T1000 (cell line): ENCODE measurements at regions not wholly inside any gene's neighbourhood (a gene's known extent, or its start where the extent isn't known, plus 50 kb on each side); places are given as distances from the start of the nearest gene placed in this dataset.
A peak's percentile ranks its signal among the peaks of the same experiment; 100 is the strongest.

ENCODE experiments used
- DNase-seq: peaks from one replicate; lab custom pipeline; 2025; ENCODE audit warnings: mixed read lengths; lab: John Stamatoyannopoulos, UW

DNA sequence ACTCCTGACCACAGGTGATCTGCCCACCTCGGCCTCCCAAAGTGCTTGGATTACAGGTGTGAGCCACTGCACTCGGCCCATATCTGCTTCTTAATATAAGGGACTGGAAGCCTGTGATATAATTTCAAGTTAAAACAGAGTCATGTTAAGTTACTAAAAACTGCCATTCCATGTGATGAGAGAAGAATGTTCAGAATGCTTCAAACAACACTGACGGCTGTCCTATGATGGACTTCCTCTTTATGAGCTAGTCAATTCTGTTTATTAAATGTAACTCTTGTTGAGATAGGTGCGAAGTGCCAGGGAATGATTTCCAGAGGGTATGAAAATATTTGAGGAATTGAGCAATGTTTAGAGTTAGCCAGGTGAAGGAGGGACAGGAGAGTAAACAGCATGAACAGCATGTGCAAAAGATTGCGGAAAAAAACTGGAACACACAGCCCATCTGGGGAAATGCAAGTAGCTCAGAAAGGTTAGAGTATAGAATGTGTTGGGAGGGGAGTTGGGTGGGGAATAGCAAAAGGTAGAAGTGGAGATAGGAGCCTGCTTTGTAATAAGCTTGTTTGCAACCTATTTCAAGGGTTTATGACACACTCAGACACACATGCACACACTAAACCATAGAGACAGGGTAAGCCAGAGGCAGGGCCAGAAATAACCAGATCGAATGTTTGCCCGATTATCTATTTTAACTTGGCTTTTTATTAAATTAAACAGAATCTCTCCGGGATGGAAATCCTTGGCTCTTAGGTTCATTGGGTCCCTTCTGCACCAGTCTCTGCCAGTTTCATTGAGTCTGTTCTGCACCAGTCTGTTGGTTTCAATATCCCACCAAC lies 135.6 kb upstream of the COX10 start:
- DNase-seq, result no peak

DNA sequence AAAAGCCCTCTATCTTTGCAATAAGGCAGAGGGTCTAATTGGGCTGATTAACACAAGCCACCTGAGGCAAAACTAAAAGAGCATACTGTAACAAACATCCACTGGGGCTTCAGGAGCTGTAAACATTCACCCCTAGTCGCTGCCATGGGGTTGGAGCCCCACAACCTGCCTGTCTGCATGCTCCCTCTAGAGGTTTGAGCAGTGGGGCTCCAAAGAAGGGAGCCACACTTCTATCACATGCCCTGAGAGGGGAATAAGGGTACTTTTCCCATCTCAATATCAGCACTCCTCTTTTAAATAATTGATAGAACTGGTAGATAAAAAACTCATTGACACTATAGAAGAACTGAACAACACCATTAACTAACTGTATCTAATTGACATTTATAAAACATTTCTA lies 130.1 kb upstream of the COX10 start:
- DNase-seq, result no peak

DNA sequence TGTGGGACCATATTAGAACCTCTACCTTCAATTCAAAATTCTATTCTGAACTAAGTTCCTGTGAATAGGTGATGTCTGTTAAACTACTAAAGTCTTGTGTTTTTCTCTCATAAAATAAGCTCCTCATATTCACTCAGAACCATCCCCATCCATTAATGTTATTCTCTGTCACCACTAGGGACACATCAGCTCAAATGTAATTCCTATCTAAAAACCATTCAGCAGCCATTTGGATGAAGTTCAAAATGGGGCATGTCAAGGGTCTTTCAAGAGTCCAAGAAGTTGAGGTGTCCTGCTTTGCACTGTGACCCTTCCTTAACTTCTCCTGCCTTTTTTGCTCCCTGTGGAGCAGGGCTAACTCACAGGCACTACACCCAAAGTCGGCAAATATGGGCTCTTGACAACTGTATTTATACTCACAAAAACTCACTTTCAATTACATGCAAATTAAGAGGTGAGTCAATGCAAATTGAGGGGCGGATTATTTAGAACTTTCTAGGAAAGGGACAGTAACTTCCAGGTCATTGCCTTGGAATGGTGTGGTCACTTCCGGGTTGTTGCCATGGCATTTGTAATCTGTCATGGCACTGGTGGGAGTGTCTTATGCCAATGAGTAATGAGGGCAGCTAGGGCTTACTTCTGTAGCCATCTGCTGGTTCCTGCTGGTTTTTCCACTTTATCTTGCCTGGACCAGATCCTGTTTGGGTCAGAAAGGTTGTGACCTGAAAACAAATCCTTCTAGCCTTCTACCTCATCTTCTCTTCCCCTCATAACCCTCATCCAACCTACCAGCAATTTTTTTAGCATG lies 128.2 kb upstream of the COX10 start:
- peak; percentile 84 for DNase-seq

DNA sequence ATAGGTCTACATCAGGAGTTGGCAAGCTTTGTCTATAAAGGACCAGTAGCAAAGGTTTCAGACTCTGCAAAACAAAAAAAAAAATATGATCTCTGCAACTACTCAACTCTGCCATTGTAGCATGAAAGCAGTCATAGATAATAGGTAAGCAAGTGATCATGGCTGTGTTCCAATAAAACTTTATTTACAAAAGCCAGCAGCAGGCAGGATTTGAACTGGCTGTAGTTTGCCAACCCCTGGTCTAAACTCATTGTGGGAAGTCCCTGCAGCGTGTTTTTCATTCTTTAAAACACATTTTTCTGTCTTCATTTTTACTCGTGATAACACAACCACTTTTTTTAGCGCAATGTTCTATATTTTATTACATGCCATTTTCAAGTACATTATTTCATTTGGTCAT lies 127.5 kb upstream of the COX10 start:
- no peak for DNase-seq

DNA sequence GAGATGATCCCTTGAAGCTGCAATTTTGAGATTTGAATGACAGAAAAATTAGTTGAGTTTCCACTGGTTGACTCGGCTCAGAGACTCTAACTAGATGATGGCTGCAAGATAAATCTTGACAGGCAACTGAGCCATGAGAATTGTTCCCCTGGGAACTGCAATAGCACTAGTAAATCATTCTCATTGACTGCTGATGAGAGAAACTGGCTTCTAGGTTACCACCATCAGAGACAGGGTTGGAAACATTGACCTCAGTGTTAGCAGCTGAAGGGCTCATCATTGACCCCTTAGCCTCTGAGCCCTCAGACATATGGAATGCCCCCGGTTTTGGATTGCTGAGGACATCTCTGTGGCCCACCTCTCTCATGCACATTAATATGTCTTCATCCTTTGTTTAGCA lies 125.4 kb upstream of the COX10 start:
- DNase-seq, result no peak

DNA sequence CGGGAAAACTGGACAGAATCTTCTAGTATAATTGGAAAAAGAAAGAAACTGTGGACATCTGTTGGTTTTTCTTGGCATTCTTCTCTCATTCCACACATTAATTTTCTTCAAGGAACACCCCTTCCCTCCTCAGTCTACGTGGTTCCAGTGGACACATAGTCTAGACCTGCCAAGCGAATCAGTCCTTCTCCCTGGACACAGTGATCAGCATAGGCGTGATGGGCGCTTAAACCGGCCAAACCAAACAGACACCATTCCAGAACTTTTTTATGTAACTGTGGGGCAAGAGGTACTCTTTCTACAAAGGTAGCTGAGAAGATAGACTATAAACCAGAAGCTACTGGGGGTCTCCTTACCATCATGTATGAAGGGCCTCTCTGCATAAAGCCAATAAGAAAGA lies 121.8 kb upstream of the COX10 start:
- DNase-seq, result no peak

DNA sequence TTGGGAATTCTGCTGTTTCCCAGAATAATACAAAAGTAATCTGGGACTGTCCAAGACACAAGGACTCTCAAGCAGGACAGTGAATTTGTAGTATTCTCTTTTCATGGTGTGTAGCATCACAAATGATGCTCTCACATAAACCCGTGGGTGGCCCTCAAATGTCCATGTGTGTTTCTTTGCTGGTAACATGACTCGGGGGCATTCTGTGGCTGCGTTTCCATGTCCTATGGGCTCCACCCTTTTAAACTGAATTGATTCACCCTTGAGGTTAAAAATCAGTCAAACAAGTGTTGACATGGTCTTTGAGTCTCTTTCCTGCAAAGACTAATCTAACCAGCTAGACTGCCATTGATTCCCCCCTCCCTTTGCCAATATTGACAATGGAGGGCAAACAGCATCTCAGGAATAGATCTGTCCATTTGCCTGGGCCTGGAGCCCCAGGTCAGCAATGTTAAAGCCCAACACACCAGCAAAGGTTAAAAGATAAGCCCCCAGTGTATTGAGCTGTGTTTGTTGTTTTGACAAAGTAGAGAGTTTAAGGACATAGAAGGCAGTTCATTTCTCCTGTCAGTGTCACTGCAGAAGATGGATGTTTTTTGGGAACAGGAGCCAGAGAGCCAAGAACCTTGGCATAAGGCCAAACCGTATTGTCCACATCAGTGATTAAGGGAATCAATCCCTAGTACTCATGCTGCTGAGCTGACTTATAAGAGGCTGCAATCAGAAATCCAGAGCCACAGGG lies 117.1 kb upstream of the COX10 start:
- no peak for DNase-seq

DNA sequence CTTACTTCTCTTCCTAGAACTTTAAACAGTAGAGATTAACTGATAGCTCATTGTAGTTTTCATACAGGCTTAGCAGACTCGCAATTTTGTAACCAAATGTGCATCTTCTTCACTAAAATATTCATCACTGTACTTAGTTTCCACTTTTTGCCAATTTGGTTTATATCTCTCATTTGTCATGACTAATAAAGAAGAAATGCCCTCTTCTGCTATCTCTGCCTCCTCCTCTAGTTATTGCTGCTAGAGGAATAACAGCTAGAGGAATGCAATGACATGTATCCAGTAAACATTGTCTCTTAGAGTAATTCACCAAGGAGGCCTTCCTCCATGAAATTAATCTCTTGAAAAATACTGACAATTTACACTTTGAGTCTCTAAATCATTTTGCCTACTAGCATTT lies 115.5 kb upstream of the COX10 start:
- DNase-seq, result no peak

DNA sequence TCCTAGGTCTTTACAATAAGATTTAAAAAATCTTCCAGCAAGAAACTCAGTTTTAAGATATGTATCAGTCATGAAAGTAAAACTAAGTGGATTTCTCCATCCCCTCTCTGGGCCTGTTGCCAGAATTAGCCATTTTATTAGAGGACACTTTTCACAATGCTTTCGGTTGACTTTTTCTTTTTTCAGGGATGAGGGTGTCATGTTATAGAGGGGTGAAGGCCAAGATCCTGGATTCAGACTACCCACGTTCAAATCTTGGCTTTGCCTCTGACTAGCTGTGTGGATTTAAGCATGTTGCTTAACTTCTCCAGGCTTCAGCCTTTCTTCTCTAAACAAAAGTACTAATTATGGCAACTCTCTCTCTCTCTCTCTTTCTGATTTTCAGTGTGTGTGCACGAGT lies 111.7 kb upstream of the COX10 start:
- DNase-seq, result peak; percentile 36

DNA sequence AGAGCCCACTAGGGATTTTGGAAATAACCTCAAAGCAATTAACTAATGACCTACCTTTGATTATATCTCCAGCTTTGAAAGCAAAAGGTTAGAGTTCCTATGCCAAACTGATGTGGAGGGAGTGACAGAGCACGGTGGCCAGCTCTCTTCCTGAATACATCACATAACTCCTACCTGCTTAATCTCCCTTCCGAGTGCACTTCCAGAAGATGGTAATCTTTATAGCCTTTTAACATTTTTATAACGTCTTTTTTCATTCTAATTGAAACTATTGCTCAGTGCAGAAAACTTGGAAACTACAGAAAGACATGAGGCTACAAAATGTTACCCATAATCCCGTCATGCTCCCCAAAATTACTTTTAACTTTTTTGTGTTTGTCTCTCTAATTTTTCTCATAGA lies 110.5 kb upstream of the COX10 start:
- DNase-seq, result no peak

DNA sequence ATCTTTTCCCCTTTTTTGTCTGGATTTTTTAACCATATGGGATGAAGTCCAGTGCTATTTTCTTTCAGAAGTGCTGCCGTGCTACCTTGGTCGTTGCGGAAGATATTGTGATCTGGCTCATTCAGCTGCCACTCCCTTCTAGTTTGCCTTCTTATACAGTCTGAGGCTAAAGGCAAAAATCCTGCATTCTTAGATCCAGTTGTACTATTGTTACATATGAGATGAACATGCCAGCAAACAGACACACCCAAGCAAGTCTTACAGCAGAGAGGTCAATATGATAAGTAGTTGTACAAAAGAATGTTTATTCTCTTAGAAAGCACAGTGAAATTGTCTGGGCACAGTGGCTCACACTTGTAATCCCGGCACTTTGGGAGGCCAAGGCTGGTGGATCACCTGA lies 108.0 kb upstream of the COX10 start:
- no peak for DNase-seq

DNA sequence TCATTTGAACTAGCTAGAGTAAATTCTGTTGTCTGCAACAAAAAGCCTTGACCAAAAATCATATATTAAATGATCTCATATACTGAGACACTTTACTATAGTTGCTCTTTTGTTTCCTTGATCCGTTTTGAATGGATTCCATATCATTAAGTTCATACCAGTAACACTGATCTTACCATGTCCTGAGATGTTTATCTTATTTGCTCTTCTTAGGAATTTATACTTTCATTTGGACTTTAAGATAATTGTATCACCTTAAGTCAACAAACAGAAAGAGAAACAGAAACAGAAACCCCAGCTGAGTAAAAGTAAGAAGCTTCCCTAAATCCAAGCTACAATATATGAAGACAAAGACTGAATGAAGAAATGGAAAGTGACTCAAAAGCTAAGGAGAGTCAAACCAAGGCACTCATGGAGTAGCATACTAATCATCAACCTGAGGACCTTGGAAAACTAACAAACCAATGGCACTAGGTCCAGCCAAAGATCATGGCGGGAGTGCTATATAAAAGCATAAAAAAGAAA lies 106.5 kb upstream of the COX10 start:
- DNase-seq, result no peak

DNA sequence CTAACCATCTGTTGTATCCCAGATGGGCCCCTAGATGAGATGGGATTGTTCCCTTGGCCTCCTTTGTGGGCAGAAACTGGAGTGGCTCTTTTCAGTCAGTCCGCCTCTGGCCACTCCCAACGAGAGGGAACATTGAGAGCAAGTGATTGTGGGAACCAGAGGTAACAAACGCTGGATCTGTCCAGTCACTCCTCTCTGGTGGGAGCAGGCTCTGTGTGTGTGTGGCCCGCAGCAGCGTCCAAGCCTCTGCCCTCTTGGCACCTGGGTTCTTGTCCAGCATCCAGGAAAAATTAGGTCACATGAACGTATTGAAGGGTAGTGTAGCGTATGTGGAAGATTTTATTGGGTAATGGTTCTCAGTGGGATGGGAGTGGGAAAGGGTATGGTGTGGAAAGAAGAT lies 101.9 kb upstream of the COX10 start:
- no peak for DNase-seq

DNA sequence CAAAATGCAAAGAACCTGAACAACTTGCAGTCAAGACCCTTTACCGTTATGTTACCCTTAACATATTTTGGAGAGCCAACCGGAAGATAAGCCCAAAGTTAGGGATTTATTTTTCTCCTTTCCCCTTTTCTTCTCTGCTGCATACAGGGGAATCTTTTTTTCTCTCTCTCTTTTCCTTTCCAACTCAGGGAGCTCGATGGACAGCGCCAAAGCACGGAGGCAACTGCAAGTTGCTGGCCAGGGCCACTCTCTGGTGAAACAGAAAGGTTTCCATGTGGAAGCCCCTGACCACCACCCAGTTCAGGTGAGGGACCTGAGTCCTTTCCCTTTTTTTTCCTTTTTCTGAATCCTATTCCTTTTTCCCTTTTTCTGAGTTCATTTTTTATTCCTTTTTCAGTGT lies 98.8 kb upstream of the COX10 start:
- no peak for DNase-seq

DNA sequence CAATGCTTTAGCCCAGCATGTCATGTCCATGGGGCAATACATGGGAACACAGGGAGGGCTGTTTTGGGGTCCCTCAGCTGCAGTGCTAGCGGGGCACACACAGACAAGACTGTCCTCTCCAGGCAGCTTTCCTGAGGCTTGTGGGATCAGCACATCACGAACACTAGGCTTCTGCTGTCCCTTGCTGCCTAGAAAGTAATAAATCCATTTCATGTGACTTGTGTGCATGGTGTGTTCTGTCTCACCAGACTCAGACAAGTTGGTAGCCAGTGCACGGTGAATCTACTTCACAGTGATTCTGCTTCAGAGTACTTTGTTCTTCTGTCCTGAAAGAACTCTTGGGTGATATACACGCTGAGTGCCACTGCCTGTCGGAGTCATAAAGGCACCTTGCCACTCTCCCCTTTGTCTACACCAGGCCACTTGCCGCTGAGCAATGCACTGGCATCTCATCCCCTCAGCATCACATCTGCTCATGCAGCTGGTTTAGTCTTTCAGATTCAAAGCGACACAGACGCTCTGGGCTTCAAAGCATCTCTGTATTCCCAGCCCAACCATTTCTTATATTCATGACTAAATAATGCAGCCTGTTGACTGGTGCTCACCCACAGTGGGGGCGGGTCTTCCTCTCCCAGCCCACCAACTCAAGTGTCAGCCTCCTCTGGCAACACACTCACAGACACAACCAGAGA lies 95.2 kb upstream of the COX10 start:
- no peak for DNase-seq

DNA sequence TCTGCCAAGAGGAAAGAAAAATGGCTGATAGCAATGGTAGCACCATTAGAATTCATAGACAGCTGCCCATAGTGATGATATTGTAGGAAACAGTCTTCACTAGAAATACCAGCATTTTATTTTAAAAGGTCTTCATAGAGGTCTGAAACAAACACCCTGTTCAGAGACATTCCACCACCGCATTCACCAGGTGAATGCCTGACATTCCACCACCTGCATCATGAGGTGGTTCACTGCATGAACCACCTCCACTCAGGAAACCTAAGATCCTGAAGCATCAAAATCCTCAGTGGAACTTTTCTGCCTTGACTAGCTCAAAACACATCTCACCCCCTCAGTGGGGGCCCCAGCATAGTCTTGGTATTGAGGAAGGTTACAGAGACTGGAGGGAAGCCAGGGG lies 91.5 kb upstream of the COX10 start:
- no peak for DNase-seq

DNA sequence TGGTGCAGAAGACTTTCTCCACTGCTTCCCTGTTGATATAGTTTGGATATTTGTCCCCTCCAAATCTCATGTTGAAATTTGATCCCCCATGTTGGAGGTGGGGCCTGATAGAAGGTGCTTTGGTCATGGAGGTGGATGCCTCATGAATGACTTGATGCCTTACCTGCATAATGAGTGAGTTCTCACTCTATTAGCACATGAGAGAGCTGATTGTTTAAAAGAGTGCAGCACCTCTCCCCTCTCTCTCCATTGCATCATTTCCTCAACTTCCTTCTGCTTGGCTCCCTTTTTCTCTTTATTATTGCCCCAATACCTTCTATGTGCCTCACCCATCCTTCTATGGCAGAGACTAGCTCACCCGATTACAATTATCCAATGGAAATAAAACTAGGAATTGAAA lies 90.8 kb upstream of the COX10 start:
- DNase-seq, result no peak

DNA sequence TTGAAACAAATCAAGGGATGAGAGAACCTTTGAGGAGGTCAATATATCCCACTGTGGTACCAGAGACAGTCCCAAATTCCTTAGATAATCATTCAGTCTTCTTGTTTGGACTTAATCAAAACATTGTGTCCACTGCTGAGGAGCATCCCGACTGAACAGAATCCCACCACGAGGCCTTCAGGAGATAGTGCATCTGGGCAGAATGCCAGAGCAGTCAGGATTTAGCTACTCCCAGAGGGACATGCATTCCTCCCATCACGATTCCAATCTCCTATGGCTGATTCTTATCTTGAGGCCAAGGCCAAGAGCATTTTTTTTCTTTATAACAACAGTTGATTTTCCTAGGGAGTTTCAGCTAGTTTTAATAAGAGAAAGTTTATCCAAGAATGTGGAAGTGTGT lies 87.4 kb upstream of the COX10 start:
- DNase-seq, result no peak

DNA sequence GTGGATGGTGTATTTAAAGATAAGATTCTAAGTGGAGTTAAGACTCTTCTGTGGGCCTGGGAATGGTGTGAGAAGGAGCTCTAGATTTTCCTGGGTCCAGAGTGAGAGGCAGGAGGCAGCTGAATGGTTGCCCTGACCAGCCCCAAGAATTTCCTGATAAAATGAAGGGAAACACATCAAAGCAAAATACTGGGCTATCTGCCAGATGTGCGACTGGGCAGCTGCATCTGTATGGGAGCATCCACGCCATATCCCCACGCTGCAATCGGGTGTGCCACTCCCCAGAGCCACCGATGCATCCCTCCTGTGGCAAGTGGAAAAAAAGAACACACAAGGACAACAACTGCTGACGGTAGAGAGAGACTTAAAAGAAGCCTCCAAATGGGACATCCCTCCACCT lies 84.3 kb upstream of the COX10 start:
- DNase-seq, result no peak

DNA sequence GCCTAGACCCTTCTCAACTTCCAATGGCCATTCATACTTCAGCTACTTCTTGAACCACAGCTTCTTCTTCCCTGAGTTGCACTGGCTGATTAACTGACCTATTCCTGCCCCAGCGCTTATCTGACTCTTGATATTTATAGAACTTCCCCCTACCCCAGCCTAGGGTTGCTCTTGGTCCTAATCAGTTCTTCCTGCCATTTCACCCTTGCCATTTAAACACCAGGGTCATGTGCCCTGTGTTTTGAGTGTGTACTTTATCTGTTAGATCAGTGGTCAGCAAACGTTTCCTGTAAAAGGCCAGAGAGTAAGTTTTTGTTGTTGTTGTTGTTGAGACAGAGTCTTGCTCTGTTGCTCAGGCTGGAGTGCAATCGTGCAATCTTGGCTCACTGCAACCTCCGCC lies 82.4 kb upstream of the COX10 start:
- no peak for DNase-seq

DNA sequence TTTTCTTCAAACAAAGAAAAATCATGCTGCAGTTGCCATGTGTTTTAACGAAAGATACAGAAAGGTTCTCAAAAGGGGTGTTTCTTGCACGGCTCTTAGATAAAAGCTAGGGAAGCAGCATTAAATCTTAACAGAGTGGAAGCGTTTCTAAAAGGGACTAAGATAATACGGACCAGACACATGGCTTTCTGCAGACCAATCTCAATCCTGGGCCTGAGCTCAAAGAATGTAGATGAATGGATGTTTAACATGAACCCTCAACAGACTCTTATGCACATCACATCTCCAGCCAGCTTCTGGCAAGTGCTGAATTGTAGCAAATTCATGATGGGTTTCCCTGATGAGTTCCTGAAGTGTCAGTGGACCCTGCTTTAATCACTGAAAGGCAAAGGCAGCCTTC lies 80.2 kb upstream of the COX10 start:
- no peak for DNase-seq

DNA sequence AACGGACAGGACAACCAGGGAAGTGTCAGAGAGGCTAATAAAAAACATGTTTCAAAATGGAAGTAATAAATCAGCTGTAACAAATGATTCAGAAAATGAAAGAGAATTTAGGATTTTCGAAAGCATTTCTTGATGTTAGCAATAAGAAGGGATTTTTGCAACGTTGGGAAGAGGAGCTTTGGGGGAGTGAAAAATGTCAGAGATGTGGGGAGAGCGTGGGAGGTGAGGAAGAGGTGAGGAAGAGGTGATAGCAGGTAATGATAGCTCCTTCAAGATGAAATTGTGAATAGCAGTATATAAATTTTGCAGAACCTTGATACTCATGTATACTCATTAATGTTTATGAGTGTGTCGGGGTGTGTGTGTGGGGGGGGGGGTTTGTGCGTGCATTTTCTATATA lies 76.2 kb upstream of the COX10 start:
- DNase-seq, result no peak
